ENCODE measurements at regions not wholly inside any gene's neighbourhood (a gene's known extent, or its start where the extent isn't known, plus 50 kb on each side); places are given as distances from the start of the nearest gene placed in this dataset.

DNA sequence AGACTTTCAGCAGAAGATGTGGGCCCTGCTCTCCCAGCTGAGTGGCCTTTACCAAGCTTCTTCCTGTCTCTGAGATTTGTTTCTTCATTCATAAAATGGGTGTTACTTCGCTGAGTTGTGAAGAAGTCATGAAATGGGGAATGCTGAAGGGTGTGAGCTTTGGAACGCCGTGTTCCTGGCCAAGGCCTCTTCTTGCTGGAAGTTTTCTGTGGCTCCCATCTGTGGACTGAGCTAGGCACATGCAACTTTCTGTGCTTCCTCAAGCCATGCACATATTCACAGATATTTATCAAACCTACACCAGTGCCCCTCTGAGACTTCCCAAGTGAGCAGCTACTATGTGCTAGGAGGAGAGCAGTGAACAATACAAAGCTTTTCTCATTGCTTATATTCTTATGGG, 106.3 kb upstream of the JUN start:
- ATAC-seq: peak; percentile 28
- 89% methylated on average over 3 of the region's 3 CpGs; no CpG with 5 or more reads in 1 of the 2 donors for WGBS, 2 donors (ENCODE audit: low coverage in 1 of 2)
- H3K27me3 ChIP-seq: no peaks in the 10 kb centered on the region
- H3K36me3 ChIP-seq: no peaks in the 10 kb centered on the region
- peak overlapping the region in 1 of 4 donors; percentile 19 for H3K27ac ChIP-seq
- no peaks in the 10 kb centered on the region for H3K9me3 ChIP-seq
- H3K4me3 ChIP-seq: no peak overlapping the region
- peaks cover 0 to 37% (median 4%) of the 10 kb centered on the region in 3 donors for H3K4me1 ChIP-seq
- TF ChIP-seq POLR2A (IDR thresholded peaks at IDR 0.05): no peak
- TF ChIP-seq POLR2AphosphoS5 (IDR thresholded peaks at IDR 0.05): no peak

DNA sequence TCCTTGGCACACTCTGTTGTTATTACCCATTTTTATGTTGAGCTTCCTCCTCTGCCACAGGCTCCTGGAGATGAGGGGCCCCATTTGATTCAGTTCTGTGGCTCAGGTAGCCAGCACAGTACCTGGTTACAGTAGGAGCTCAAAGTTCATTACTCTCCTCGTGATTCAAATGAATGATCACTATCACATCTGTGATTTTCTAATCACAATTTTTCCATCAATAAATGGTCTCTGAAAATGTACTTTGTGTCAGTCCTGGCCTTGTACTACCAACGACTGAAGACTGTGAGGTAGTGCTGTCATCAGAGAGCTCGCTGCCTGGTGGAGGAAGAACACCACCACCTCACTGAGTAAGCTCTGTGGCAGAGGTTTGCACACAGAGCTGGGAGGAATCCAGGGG, 106.8 kb upstream of the JUN start:
- no peak for TF ChIP-seq POLR2AphosphoS5 (IDR thresholded peaks at IDR 0.05)
- no peak for TF ChIP-seq POLR2A (IDR thresholded peaks at IDR 0.05)
- TF ChIP-seq, protein P1, sequence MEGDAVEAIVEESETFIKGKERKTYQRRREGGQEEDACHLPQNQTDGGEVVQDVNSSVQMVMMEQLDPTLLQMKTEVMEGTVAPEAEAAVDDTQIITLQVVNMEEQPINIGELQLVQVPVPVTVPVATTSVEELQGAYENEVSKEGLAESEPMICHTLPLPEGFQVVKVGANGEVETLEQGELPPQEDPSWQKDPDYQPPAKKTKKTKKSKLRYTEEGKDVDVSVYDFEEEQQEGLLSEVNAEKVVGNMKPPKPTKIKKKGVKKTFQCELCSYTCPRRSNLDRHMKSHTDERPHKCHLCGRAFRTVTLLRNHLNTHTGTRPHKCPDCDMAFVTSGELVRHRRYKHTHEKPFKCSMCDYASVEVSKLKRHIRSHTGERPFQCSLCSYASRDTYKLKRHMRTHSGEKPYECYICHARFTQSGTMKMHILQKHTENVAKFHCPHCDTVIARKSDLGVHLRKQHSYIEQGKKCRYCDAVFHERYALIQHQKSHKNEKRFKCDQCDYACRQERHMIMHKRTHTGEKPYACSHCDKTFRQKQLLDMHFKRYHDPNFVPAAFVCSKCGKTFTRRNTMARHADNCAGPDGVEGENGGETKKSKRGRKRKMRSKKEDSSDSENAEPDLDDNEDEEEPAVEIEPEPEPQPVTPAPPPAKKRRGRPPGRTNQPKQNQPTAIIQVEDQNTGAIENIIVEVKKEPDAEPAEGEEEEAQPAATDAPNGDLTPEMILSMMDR (IDR thresholded peaks at IDR 0.05): no peak
- no peak for TF ChIP-seq EP300 (IDR thresholded peaks at IDR 0.05)
- 83% methylated on average over 2 of the region's 3 CpGs; no CpG with 5 or more reads in 1 of the 2 donors for WGBS, 2 donors (ENCODE audit: low coverage in 1 of 2)
- no peak overlapping the region for H3K4me3 ChIP-seq
- H3K9me3 ChIP-seq: no peaks in the 10 kb centered on the region
- no peak overlapping the region for H3K27ac ChIP-seq
- no peak for ATAC-seq
- H3K36me3 ChIP-seq: no peaks in the 10 kb centered on the region
- no peaks in the 10 kb centered on the region for H3K27me3 ChIP-seq
- H3K4me1 ChIP-seq: peaks cover 0 to 37% (median 6%) of the 10 kb centered on the region in 3 donors

DNA sequence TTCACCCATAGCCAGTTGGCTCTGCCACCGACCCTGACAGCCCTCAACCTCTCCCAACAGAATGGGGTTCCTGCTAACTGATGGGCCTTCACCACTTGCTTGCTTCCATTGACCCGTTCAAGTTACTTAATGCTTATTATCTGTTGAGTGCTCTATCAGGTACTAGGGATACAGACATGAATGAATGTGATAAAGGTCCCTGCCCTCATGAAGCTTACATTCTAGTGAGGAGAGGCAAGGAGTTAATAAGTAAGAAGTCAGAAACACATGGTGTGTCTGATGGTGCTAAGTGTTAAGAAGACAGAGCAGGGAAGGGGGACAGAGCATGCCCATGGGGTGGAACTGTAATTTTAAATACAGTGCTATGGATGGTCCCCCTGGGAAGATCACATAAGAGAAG, 107.5 kb upstream of the JUN start:
- Histone ChIP-seq H3K27me3 (no peaks in the 10 kb centered on the region), H3K27ac (no peak overlapping the region), H3K4me3 (no peak overlapping the region), H3K4me1 (peaks cover 0 to 37% (median 12%) of the 10 kb centered on the region in 3 donors), H3K36me3 (no peaks in the 10 kb centered on the region), H3K9me3 (no peaks in the 10 kb centered on the region)
- no peak for TF ChIP-seq EP300 (IDR thresholded peaks at IDR 0.05)
- TF ChIP-seq, protein P1 (IDR thresholded peaks at IDR 0.05): no peak
- TF ChIP-seq POLR2A (IDR thresholded peaks at IDR 0.05): no peak
- TF ChIP-seq POLR2AphosphoS5 (IDR thresholded peaks at IDR 0.05): no peak
- ATAC-seq: no peak
- 67 to 93% methylated on average over 1 to 2 of the region's 2 CpGs for WGBS, 2 donors (ENCODE audit: low coverage in 1 of 2)

DNA sequence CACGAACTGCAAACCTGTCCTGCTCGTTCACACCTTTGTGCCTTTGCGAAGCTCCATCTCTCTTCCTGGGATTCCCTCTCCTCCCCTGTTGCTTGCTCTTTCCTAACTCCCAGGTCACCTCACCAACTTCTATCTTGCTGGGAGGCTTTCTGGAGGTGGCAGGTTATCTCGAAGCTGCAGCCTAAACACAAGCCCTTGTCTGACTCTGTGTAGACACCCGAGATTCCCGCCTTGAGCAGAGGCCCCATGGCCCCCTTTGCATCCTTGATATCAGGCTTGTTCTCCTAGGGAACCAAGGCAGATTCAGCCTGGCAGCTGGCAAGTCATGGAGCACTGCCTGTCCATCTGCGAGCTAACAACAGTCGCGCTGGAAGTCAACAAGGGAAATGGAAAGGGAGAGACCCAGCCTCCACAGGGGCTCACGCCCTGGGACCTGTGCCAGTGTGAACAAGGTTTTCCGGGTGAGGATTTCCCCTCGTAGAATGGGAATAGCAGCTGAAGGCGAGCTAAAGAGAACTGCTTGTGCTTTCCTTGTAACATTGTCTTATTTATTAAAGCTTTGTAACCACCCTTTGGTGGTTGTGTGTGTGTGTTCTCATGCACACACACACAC, 109.5 kb upstream of the JUN start:
- ATAC-seq: peak; percentile 53
- no peaks in the 10 kb centered on the region for H3K9me3 ChIP-seq
- TF ChIP-seq POLR2A (IDR thresholded peaks at IDR 0.05) (no peak), EP300 (IDR thresholded peaks at IDR 0.05) (no peak), POLR2AphosphoS5 (IDR thresholded peaks at IDR 0.05) (no peak)
- TF ChIP-seq, protein P1 (IDR thresholded peaks at IDR 0.05): no peak
- no peaks in the 10 kb centered on the region for H3K36me3 ChIP-seq
- no peaks in the 10 kb centered on the region for H3K27me3 ChIP-seq
- WGBS, 2 donors (ENCODE audit: low coverage in 1 of 2): 67 to 86% methylated on average over 4 to 11 of the region's 13 CpGs
- peaks cover 0 to 39% (median 21%) of the 10 kb centered on the region in 3 donors for H3K4me1 ChIP-seq
- no peak overlapping the region for H3K4me3 ChIP-seq
- H3K27ac ChIP-seq: peak overlapping the region in 1 of 4 donors; percentile 61

DNA sequence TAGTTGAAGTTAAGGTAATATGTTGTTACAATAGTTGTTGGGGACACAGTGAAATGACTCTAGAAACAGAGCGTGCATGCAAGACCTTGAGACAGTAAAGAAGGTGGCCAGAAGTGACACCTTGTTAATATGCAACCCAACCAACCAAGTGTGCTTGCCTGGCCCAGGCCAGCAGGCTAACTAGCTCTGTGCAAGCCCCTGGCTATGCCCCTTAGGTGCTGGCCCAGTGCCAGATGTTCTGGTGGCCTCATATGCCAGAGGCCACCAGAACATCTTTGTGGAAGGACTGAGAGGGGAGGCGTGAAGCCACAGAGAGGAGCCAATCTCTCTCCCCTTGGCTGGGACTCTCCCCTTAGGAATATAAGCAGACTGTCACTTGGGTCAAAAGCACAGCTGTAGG, 111.2 kb upstream of the JUN start:
- WGBS, 2 donors (ENCODE audit: low coverage in 1 of 2): 57 to 94% methylated on average over 1 to 2 of the region's 2 CpGs
- Histone ChIP-seq H3K36me3 (no peaks in the 10 kb centered on the region), H3K4me3 (no peak overlapping the region), H3K27ac (peak overlapping the region in 2 of 4 donors; percentile 66 to 68), H3K27me3 (no peaks in the 10 kb centered on the region), H3K9me3 (no peaks in the 10 kb centered on the region), H3K4me1 (peaks cover 0 to 56% (median 25%) of the 10 kb centered on the region in 3 donors)
- TF ChIP-seq POLR2A (IDR thresholded peaks at IDR 0.05): no peak
- TF ChIP-seq EP300 (IDR thresholded peaks at IDR 0.05): no peak
- TF ChIP-seq, protein P1 (IDR thresholded peaks at IDR 0.05): no peak
- no peak for TF ChIP-seq POLR2AphosphoS5 (IDR thresholded peaks at IDR 0.05)
- no peak for ATAC-seq
